GM21447 (cell line): ENCODE measurements at regions not wholly inside any gene's neighbourhood (a gene's known extent, or its start where the extent isn't known, plus 50 kb on each side); places are given as distances from the start of the nearest gene placed in this dataset.

Experiments
- ATAC-seq: cut with Tn5 transposase; IDR thresholded peaks from one replicate; pipeline ENCODE4 v1.9.1; 2021; ENCODE audit not compliant: unreplicated experiment

DNA sequence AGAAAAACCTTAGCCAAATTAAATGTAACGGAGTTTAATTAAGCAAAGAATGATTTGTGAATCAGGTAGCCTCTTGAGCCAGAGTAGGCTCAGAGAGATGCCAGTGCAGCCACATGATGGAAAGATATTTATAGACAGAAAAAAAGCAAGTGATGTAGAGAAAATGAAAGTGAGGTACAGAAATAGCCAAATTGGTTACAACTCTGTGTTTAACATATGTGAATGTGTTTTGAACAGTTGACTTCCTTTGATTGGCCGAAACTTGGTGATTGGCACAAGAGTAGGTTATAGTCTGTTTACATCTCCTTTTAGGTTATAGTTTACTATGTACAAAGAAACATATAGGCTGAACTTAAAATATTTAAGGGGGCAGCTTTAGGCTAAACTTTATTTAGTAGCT, 459.9 kb upstream of the BOD1L1 start:
- ATAC-seq = peak; percentile 78

DNA sequence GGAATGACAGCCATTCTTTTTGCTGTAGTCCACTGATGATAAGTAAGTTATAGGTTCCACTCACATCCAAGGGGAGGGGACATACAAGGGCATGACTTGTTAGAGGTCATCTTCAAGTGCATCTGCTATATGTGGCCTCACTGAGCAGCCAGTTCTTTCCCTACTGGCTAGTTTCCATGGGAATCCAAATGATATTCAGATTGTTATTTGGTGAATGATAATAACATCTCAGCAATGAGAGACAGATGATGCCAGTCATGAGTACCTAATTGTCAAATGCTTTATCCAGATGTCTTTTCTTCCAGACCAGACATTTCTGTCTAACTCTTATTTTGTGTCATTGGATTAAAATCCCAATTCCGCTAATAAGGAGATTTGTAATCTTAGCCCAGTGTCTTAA, 460.4 kb upstream of the BOD1L1 start:
- peak; percentile 27 for ATAC-seq

DNA sequence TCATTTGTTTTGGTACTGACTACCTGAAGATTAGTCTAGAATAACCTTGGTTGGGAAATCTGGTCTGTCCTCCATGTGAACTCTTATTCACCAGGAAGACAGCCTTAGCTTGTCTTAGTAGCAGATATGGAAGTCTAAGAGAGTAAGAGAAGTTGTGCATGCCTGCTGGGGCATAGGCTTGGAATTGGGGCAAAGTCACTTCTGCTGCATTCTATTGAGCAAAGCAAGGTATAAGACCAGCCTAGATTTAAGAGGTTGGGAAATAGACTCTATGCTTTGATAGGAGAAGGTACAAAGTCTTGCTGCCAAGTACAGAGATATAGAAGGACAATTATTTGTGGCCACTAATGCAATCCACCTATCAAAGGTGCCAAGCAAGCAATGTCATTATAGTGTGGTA, 464.0 kb upstream of the BOD1L1 start:
- ATAC-seq = no peak

DNA sequence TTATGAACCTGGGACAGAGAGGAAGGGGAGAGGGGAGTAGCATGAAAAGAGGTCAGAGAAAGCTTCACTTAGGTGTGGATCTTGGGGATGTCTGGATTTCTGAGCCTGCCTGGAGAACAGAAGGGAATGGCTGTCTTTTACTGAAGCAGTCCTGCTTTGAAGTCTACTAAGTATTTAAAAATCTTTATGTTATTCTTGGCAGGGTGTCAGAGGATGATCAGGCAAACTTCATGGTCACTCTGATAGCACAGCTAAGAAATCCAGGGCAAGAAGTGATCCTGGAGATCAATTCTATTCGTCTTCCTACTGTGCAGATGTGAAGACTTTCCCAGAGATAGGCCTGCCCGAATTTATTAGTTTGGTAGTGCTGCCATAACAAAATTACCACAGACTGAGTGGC, 464.4 kb upstream of the BOD1L1 start:
- ATAC-seq = no peak

DNA sequence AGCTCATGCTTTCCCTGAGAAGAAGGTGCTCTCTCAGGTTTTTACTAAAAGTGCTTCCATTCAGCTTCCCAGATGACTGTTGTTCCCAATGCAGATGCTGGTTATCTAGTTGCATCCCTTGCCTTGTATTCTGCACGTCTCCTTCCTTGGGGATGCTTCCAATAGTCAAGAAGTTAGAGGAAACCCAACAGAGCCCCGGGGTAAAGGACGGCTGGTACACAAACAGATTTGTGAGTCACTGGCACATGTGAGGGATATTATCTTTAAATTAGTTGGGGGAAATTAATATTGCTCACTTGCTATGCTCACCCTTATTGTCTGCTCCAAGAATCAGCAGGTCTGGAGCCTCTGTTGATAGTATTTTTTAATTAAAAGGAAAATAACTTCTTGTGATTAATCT, 465.2 kb upstream of the BOD1L1 start:
- no peak for ATAC-seq

DNA sequence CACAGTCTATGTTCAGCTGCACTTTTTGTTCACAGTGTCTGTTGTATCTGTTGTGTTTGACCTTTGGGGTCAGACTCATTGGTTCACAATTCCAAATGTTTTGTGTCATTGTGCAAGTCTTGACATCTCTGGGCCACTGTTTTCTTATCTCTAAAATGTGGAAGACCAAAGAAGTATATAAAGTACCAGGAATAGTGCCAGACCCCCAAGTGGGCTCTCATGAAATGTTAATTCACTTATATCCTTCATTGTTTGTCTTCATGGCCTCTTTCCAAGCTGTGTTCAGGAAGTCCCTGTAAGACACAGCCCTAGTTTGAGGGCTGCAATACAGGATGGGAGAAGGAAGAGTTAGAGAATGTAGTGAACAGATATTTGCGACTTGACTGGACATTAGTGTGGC, 468.3 kb upstream of the BOD1L1 start:
- no peak for ATAC-seq

DNA sequence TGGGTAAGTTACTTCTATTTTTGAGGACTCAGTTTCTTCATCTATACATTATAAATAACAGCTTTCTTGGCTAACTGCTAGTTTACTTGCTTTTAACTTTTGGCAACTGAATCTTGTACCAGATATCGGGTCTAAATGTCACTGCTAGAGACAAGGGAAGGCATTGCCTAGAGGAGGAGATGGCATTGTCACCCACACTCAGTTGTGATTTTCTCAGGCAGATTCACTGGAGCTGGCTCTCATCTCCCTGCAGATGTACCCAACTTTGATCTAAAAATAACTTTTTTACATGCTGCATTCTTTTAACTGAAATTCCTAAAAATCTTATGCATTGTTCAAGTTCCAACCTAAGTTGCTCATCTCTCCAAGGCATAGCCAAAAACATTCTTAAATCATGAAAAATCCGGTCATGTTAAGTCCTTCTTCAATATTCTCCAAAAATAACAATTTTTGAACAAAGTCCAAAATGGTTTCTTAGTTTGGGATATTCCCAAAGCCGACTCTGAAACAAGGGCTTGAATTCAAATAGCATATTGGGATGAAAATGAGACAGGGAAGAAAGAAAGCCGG, 469.0 kb upstream of the BOD1L1 start:
- no peak for ATAC-seq

DNA sequence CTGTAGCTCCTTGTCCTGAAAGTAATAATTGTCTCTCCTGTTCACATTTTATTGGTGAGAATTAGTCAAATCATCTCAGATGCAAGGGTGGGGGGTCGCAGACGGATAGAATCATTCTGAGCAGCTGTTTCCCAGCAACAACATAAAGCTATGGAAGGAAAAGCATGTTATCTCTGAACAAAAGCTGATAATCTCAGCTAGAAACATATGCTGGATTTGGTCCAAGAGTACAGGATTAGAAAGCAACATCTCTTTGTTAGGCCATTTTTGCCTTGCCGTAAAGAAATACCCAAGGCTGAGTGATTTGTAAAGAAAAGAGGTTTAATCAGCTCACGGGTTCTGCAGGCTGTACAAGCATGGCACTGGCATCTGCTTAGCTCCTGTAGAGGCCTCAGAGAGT, 472.8 kb upstream of the BOD1L1 start:
- no peak for ATAC-seq

DNA sequence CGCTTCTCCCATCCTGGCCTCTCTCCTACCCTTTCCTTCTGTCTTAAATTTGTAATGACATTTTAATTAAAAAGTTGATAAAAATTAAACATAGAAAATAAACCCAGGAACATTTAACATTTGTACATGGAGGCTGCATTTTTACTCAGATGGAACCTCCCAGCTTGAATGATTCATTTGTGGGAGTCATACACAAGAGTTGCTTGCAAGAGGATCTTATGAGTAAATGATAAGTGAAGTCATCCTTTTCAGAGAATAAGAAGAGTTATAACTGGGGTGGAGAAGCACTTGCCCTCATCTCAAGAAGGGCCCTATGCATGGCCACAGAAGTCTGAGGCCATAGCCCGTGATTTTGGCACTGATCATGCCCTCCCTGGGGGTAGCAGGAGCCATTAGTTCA, 482.9 kb upstream of the BOD1L1 start:
- no peak for ATAC-seq

DNA sequence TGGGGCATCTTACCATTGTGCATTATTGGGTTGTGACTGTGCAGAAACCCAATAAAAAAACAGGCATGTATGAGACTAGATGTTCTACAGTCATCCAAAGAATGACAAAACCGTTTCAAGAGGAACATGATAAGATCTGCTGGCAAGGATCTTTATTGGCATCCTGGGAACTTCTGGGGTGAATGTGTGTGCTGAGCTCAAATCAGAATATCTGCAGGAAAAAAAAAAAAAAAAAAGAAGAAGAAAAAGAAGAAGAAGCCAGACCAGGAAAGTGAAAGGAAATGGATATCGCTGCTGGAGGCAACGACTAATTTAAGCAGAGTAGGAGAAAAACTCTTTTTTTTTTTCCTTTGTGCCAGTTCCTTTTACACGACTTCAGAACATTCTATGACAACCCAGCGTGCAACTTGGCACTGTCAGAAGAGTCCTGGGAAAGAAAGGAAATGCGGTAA, 484.2 kb upstream of the BOD1L1 start:
- no peak for ATAC-seq

DNA sequence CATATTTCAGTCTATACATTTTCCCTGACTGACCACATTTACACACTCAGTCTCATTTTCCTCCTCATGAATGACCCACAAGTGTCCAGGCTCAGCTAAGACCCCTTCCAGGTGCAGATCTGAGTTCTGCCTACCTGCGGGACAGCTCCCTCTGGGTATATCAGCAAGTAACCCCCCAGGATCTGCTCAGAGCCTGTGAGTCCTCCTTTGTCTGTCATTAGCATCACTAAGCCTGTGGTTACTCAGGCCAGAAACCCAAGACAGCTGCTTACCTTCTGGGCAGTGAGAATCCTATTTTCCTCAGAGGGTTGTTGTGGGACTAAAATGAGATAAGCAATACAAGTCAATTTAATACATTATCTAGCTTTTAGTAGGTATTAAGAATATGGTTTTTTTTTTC, 487.6 kb upstream of the BOD1L1 start:
- no peak for ATAC-seq

DNA sequence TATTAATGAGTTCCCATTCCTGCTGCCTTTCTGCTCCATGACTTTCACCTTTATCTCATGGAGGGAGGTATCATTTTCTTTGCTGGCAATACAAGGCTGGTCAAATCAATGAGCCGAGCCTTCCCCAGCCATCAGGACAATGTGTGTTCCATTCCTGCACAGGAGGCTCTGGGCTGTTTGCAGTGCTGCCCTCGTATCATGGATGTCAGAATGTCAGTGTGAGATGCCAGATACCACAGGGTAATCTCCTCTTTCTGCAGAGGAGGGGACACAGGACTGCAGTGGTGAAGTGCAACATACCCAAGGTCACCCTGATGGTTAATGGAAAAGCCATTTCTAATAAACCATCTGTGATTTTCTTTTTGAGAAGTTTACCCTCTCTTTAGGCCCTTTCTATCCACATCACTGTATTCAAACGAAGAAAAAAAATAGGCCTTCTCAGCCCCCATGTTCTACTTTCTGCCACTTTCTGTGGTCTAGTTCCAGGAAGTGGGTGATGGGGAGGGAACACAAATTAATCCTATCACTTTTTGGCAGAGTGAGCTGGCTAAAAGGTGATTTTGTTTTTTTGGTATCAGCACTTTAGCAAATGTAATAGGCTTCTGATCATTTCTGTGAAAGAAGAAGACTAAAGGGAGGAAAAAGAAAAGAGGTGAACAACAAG, 490.2 kb upstream of the BOD1L1 start:
- ATAC-seq = no peak

DNA sequence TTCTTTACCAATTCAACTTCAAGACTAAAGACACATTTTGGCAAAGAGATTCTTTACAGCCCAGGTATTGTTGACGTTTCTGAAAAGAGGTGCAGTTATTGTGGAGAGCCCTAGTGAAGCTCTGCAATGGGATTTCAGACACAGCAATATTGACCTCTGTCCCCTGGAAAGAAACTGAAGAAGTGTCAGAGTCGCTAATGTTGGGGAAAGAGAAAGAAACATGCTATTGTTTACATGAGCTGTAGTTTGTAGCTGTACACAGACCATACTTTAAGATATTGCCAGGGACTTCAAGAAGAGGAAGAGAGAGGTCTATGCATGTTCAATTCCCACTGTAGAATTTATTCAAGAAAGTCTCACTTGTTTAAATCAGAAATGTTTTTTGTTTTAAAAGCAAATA, 497.3 kb upstream of the BOD1L1 start:
- no peak for ATAC-seq

DNA sequence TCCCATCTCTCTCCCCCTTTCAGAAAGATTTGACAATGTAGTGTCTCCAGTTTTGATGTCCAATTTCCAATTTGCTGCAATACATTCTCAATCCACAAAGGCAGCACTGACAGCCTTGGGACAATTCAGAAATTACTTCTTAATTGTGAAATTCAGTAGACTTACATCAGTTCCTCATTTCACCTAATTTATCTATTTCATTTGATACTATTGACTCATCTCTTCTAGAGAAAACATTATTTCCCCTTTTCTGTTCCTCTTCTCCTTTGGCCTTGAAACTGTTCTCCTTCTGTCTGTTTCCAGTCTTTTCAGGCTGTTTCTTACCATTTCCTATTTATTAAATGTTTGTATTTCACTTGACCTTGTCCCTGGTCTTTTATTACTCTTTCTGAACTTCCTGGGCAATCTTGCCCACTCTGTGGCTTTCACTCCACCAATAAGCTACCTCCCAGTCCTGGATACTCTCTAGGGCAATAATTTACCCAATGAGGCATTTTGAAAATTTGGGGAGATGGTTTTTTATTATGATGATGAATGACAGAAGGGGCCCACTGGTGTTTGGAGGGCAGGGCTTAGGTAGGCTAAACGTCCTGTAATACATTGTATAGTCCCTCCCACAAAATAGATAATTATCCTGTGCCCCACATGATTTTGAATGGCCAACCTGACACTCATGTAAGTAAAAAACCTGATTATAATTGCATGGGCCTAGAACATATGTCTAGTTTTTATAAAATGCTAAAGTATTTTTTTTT, 498.0 kb upstream of the BOD1L1 start:
- ATAC-seq = peak; percentile 91

DNA sequence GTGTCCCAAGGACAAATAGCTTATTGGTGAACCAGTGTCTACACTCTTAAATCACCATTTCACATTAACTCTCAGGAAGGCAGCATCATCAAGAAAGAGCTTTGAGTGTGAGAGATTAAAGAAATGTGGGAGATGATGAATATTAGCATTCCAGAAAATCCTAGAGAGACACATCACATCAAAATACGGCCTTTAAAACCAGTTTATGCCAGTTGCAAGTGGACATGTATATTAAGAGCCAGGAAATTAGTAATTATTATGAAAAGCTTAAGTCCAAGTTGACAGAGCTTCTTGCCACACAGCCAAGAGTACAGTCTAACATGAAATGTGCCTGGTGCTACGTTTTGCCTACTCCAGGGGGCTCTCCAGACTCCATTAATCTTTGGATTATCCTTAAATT, 503.0 kb upstream of the BOD1L1 start:
- ATAC-seq = no peak

DNA sequence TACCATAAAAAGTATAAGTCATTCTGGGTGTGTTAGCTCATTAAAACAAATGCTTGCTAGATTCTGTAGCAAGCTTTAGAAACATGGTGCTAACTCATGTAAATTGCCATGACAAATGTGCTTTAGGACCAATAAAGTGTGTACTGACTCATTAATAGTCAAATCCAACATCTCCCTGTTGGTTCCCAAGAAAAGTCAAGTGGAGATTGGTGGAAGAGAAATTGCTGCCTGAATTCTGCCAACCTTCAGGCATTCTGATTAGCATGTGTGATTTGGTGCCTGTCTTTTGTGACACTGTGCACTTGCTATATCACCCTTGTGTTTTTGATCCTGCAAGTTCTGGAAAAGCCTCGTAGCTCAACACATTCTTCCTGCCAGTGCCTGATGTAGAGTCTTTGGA, 503.8 kb upstream of the BOD1L1 start:
- ATAC-seq = no peak

DNA sequence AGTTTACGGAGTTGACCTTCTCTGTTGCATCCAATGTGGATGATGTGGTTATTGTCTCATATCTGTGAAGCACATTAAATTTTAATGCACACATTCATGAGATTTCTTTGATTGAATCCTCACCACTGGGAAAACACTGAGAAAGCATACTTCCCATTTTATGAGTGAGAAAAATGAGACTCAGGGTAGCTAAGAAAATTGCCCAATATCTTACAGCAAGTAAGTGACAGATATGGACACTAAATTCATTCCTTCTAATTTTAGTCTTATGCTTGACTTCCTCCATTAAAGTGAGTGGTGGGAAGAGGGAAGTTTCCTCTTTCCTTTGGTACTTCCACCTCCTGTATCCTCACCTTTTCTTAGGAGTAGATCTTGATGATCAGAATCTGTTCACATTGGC, 504.8 kb upstream of the BOD1L1 start:
- no peak for ATAC-seq

DNA sequence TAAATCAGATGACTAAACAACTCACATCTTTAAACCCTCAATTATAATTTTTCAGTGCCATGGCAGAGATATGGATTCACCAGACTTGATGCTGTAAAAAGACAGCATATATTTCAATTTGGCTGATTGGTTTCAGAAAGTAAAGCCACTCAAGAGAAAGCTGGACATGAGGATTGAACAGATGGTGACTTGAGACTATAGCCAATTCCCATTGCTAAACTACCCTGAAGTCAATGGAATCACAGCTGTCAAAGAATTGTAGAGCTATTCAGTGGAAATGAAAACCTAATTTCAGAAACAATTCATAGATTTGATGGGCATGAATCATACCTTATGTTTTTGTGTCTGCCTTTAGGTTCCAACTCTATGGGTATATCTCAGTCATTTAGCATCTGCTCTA, 510.6 kb upstream of the BOD1L1 start:
- no peak for ATAC-seq

DNA sequence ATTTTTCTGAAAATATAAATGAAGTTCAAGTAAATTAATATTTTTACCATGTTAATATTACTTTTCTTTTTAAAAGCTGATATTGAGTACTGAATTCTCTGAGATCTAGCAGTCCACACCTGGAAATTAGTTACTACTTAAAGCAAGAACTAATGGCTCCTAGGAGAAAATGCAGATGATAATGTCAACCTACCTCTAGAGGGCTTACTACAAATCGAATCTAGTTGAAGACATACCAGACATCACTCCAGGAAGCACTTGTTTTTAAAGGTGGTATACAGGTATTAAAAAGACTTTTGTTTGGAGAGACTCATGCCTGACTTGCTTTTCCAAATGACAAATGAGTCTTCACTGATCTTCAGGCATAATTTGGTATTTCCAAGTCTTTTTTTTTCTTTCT, 516.4 kb upstream of the BOD1L1 start:
- no peak for ATAC-seq

DNA sequence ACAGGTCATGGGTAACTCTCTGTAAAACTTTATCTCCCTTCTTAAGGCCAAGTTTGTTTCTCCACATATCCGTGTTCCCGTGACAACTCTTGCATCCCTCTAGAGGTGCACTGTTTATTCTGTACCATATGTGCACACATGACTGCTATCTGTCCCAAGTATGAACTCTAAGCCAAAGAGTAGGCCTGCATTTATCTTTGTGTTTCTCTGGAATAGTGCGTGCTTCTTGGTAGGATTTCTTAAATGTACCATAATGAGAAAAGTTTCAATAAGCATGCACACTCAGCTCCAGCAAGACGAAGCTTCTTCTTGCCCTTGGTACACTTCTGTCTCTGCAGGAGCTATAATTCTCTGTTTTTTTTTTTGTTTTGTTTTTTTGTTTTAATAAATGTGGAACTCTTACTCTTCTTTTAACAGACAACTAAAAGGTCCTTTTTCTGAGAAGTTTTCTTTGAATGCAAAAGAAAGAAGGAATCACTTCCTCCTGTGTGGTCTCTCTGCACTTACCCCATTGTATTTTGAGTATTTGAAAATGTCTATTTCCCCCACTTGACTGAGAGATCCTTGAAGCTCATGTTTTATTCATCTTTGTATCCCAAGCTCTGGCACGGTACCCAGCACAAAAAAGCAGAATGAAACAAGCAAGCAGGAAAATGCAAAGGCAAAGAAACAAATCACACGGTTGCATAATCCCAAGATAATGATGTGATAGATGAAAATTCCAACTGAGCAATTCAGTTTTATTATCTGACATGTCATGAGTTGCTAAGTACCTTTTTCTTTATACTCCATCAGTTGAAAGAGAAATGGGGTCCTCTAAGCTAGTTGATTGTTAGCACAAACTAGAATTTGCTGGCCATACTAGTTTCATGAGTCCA, 521.9 kb upstream of the BOD1L1 start:
- no peak for ATAC-seq

DNA sequence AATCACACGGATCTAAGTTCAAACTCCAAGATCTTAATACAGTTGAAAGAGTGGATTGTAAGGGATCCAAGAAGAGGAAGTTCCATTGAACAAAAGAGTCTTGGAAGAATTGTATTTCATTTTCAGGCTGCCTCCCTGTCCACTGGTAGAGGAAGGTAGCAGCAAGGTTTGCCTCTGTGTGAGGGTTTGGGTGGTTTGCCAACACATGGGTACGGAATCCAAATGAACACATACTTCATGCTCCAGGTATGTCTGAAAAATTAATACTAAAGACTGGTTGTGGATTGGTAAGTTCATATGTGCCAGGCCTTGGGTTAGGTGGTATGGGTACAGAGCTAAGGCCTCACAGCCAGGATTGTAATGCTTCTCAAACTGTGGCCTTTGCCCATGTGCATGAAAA, 523.6 kb upstream of the BOD1L1 start:
- ATAC-seq = no peak
